ENCODE measurements at regions not wholly inside any gene's neighbourhood (a gene's known extent, or its start where the extent isn't known, plus 50 kb on each side); places are given as distances from the start of the nearest gene placed in this dataset.
"Not testable (repeated sequence)": the region's sequence is repeated elsewhere in the genome, so short reads cannot be mapped to it uniquely, and the experiment has no call there.

GRCh38 chr5:90093751-90094485 is 315.6 kb downstream of the CETN3 start:
- Mint-ChIP-seq H3K27me3 (no peaks in the 10 kb centered on the region), H3K9me3 (peaks cover 1% of the 10 kb centered on the region), H3K4me3 (no peak overlapping the region), H3K27ac (no peak overlapping the region), H3K36me3 (ENCODE audit: low read depth) (no peaks in the 10 kb centered on the region), H3K4me1 (no peaks in the 10 kb centered on the region)
- CTCF ChIA-PET = interaction anchor here (0.6 kb wide), 1 partner anchor 12 kb away, joined by 3 read pairs; no protein-coding TSS in a partner anchor
- POLR2A ChIA-PET = no interaction called here
- DNase-seq = no peak

GRCh38 chr5:90092734-90093133 is 316.8 kb downstream of the CETN3 start:
- H3K27ac Mint-ChIP-seq = no peak overlapping the region
- H3K9me3 Mint-ChIP-seq = peaks cover 2% of the 10 kb centered on the region
- ChIA-PET CTCF (no interaction called here), POLR2A (no interaction called here)
- no peak overlapping the region for H3K4me3 Mint-ChIP-seq
- no peak for DNase-seq
- H3K36me3 Mint-ChIP-seq (ENCODE audit: low read depth) = no peaks in the 10 kb centered on the region
- H3K27me3 Mint-ChIP-seq = no peaks in the 10 kb centered on the region
- no peaks in the 10 kb centered on the region for H3K4me1 Mint-ChIP-seq

- no peaks in the 10 kb centered on the region for H3K36me3 Mint-ChIP-seq (ENCODE audit: low read depth)
- H3K9me3 Mint-ChIP-seq = peaks cover 17% of the 10 kb centered on the region
- no peak for DNase-seq
- no peak overlapping the region for H3K27ac Mint-ChIP-seq
- CTCF ChIA-PET = no interaction called here
- POLR2A ChIA-PET = interaction anchor here (0.6 kb wide), 1 partner anchor 1149 kb away, joined by 8 read pairs; no protein-coding TSS in a partner anchor
- H3K4me3 Mint-ChIP-seq = no peak overlapping the region
- no peaks in the 10 kb centered on the region for H3K4me1 Mint-ChIP-seq
- H3K27me3 Mint-ChIP-seq = no peaks in the 10 kb centered on the region
These were observed 325.2 kb downstream of the CETN3 start for GRCh38 chr5:90084342-90084741.

- H3K36me3 Mint-ChIP-seq (ENCODE audit: low read depth); POLR2A ChIA-PET; H3K4me1 Mint-ChIP-seq; DNase-seq; H3K27ac Mint-ChIP-seq; H3K27me3 Mint-ChIP-seq; CTCF ChIA-PET; H3K9me3 Mint-ChIP-seq; H3K4me3 Mint-ChIP-seq: not testable (repeated sequence)
These were observed 336.5 kb downstream of the CETN3 start for GRCh38 chr5:90073026-90073570.

GRCh38 chr5:90071656-90072055 is 337.9 kb downstream of the CETN3 start:
- DNase-seq = no peak
- ChIA-PET POLR2A (no interaction called here), CTCF (no interaction called here)
- Mint-ChIP-seq H3K27ac (no peak overlapping the region), H3K27me3 (no peaks in the 10 kb centered on the region), H3K4me1 (no peaks in the 10 kb centered on the region), H3K36me3 (ENCODE audit: low read depth) (no peaks in the 10 kb centered on the region), H3K9me3 (no peaks in the 10 kb centered on the region), H3K4me3 (no peak overlapping the region)

- Mint-ChIP-seq H3K36me3 (ENCODE audit: low read depth) (no peaks in the 10 kb centered on the region), H3K27ac (no peak overlapping the region), H3K9me3 (peaks cover 2% of the 10 kb centered on the region), H3K4me1 (no peaks in the 10 kb centered on the region), H3K4me3 (no peak overlapping the region), H3K27me3 (no peaks in the 10 kb centered on the region)
- DNase-seq = no peak
- ChIA-PET POLR2A (no interaction called here), CTCF (no interaction called here)
These were observed 338.5 kb downstream of the CETN3 start for GRCh38 chr5:90071066-90071465.

GRCh38 chr5:90066920-90067319 is 342.6 kb downstream of the CETN3 start:
- H3K27me3 Mint-ChIP-seq = no peaks in the 10 kb centered on the region
- peaks cover 3% of the 10 kb centered on the region for H3K9me3 Mint-ChIP-seq
- ChIA-PET POLR2A (no interaction called here), CTCF (no interaction called here)
- DNase-seq = no peak
- no peaks in the 10 kb centered on the region for H3K4me1 Mint-ChIP-seq
- no peak overlapping the region for H3K4me3 Mint-ChIP-seq
- no peak overlapping the region for H3K27ac Mint-ChIP-seq
- H3K36me3 Mint-ChIP-seq (ENCODE audit: low read depth) = no peaks in the 10 kb centered on the region

GRCh38 chr5:90056911-90057705 is 352.4 kb downstream of the CETN3 start:
- ChIA-PET POLR2A (no interaction called here), CTCF (no interaction called here)
- no peaks in the 10 kb centered on the region for H3K36me3 Mint-ChIP-seq (ENCODE audit: low read depth)
- H3K27me3 Mint-ChIP-seq = no peaks in the 10 kb centered on the region
- H3K27ac Mint-ChIP-seq = no peak overlapping the region
- no peak overlapping the region for H3K4me3 Mint-ChIP-seq
- H3K4me1 Mint-ChIP-seq = no peaks in the 10 kb centered on the region
- DNase-seq = no peak
- peaks cover 8% of the 10 kb centered on the region for H3K9me3 Mint-ChIP-seq

GRCh38 chr5:90055831-90056328 is 353.7 kb downstream of the CETN3 start:
- H3K4me3 Mint-ChIP-seq = no peak overlapping the region
- ChIA-PET POLR2A (no interaction called here), CTCF (no interaction called here)
- peaks cover 7% of the 10 kb centered on the region for H3K9me3 Mint-ChIP-seq
- H3K36me3 Mint-ChIP-seq (ENCODE audit: low read depth) = no peaks in the 10 kb centered on the region
- H3K27ac Mint-ChIP-seq = no peak overlapping the region
- DNase-seq = no peak
- H3K4me1 Mint-ChIP-seq = no peaks in the 10 kb centered on the region
- H3K27me3 Mint-ChIP-seq = no peaks in the 10 kb centered on the region

GRCh38 chr5:90054612-90055011 is 354.9 kb downstream of the CETN3 start:
- Mint-ChIP-seq H3K27ac (no peak overlapping the region), H3K4me1 (no peaks in the 10 kb centered on the region), H3K4me3 (no peak overlapping the region), H3K36me3 (ENCODE audit: low read depth) (no peaks in the 10 kb centered on the region), H3K9me3 (peaks cover 2% of the 10 kb centered on the region), H3K27me3 (no peaks in the 10 kb centered on the region)
- ChIA-PET POLR2A (no interaction called here), CTCF (no interaction called here)
- no peak for DNase-seq

- H3K27ac Mint-ChIP-seq = no peak overlapping the region
- ChIA-PET POLR2A (no interaction called here), CTCF (no interaction called here)
- H3K4me3 Mint-ChIP-seq = no peak overlapping the region
- no peak for DNase-seq
- no peaks in the 10 kb centered on the region for H3K36me3 Mint-ChIP-seq (ENCODE audit: low read depth)
- H3K9me3 Mint-ChIP-seq = peaks cover 4% of the 10 kb centered on the region
- H3K4me1 Mint-ChIP-seq = no peaks in the 10 kb centered on the region
- no peaks in the 10 kb centered on the region for H3K27me3 Mint-ChIP-seq
These were observed 357.8 kb downstream of the CETN3 start for GRCh38 chr5:90051756-90052155.

- no peak overlapping the region for H3K27ac Mint-ChIP-seq
- ChIA-PET POLR2A (no interaction called here), CTCF (no interaction called here)
- H3K4me3 Mint-ChIP-seq = no peak overlapping the region
- H3K36me3 Mint-ChIP-seq (ENCODE audit: low read depth) = no peaks in the 10 kb centered on the region
- DNase-seq = no peak
- H3K9me3 Mint-ChIP-seq = peaks cover 6% of the 10 kb centered on the region
- H3K4me1 Mint-ChIP-seq = no peaks in the 10 kb centered on the region
- H3K27me3 Mint-ChIP-seq = no peaks in the 10 kb centered on the region
These were observed 359.5 kb downstream of the CETN3 start for GRCh38 chr5:90050103-90050502.

GRCh38 chr5:90047113-90047512 is 362.4 kb downstream of the CETN3 start:
- DNase-seq = no peak

More at GRCh38 chr5:90047113-90047512, 362.4 kb downstream of the CETN3 start:
- ChIA-PET CTCF (no interaction called here), POLR2A (no interaction called here)
- no peak overlapping the region for H3K27ac Mint-ChIP-seq
- H3K4me1 Mint-ChIP-seq = no peaks in the 10 kb centered on the region
- H3K4me3 Mint-ChIP-seq = no peak overlapping the region
- H3K27me3 Mint-ChIP-seq = no peaks in the 10 kb centered on the region
- peaks cover 8% of the 10 kb centered on the region for H3K9me3 Mint-ChIP-seq
- no peaks in the 10 kb centered on the region for H3K36me3 Mint-ChIP-seq (ENCODE audit: low read depth)
